ENCODE measurements at regions not wholly inside any gene's neighbourhood (a gene's known extent, or its start where the extent isn't known, plus 50 kb on each side); places are given as distances from the start of the nearest gene placed in this dataset.

DNA sequence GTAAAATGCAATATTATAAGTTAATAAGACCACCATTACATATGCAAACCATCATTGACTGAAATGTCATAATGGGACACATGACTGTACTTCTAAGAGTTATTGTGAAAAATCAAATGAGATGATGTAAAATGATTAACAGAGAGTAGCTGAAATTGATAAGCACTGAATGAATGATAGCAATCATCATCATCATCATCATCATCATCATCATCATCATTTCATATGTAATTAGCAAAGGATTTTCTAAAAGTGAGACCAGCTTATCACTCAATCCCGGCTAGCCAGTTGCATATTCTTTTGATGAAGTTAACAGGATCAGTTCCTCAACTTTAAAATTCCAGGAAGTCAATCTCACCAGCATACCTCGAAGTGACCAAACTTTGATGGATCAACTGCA lies 650.3 kb upstream of the KLF4 start:
- DNase-seq (ENCODE audit: insufficient read length, low spot score) (no peak), FAIRE-seq (no peak)

DNA sequence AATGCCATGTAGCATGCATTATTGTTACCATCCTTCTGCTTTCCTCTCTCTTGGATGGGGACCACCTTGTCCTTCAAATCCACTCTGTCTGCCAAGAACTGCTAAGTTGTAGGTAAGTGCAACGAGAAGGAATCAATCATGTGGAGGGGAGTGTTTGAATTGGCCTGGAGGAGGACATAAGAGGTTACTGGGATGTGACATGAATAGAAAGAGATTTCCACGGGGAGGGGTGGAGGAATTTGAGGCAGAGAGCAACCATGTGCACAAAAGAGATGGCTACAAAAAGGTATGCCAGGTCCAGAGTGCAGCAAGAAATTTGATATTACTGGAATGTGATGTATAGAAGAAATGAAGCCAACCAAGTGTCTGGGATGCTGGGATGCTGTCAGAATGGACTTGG lies 648.9 kb upstream of the KLF4 start:
- FAIRE-seq, result peak; percentile 54
- no peak for DNase-seq (ENCODE audit: insufficient read length, low spot score)

DNA sequence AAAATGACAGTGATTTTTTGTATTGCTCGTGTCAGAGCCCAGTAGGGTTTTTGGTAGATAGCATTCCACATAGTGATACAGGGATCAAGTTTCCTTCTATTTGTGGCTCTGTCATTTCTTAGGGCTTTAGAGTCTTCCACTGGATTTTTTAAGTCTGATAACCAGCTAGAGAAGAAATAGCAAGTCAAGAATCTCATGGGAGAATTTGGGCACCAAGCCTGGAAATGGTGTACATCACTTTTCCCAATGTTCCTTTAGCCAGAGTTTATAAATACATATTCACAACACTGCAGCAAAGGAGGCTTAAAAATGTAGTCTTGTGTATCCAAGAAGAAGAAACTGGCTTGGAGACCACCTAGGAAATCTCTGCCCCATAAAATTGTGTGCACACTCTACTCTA lies 647.1 kb upstream of the KLF4 start:
- DNase-seq (ENCODE audit: insufficient read length, low spot score) (no peak), FAIRE-seq (no peak)

DNA sequence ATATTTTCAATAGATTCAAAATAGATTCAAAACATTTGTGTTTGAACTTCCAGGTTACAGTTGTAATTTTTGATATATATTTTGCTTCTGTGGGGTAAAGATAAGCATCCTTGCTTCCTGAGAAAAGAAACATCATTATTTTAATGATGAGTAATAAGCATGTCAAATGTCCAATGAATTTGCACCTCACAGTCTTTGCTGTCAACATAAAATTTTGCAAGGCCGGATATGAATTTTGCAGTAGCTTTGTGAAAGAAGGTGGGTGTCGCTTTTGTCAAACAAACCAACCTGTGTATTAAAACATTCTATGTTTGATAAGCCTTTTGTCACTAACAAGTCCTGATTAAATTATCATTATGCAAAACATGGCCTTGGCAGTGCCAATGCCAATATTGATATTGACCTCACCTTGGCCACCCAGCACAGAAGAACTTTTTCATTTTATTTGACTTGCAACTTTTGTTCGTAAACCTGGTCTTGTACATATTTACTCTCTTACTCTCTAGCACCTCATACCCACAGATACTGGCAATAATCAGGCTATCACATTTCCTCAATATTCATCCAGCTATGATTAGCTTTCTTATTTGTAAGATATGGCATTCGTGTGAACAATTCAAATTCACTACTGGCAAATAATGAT lies 645.0 kb upstream of the KLF4 start:
- FAIRE-seq (no peak), DNase-seq (ENCODE audit: insufficient read length, low spot score) (no peak)

DNA sequence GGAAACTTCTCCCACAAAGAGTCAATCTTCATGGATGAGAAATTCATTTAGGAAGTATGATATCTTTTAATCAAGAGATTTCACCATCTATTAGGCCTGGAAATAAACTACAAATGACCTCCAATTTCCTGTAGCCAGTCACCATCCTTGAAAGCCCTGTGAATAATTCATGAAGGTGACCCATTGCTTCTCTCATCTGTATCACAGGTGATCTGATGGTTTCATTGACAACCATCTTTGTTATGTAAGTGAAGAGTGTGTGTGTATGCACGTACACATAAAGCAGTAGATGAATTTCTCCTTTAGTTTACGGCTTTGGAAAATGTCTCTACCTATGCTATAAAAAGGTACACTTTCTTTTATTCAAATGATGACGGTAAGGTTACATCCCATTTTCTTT lies 644.1 kb upstream of the KLF4 start:
- FAIRE-seq, result no peak
- no peak for DNase-seq (ENCODE audit: insufficient read length, low spot score)

DNA sequence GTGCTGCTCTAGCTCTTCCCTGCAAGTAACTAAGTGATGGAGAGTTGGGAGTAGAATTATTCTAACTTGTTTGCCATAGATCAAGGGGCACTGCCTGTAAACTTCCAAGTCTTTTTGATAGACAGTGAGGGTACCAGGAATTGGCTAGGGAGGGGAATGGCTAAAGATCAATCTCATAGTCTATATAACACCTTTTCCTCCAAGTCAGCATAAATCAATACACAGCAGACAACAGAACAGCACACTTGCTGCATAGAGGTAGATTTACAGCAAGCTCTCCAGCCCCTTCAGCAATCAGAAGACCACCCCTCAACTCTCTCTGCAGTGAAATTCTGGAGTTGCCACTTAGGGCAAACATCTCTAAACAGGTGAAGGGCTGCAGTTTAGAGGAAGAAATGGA lies 643.5 kb upstream of the KLF4 start:
- FAIRE-seq (no peak), DNase-seq (ENCODE audit: insufficient read length, low spot score) (no peak)

DNA sequence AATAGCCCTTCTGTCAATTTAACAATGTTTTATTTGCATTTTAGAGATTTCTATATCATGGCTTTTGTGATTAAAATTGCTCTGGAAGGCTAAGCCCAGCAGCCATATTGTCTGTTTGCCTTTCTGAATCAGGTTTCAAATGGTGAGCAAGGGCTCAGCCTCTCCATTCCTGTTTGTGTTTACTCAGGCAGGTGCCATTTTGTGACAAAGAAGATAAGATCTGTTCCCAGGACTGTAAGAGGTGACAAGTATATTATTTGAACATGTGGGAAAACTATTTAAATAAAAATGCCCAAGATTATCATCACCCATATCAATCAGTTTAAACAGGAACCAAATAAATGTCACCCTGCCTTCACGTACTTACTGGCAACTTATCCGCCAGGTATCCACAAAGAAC lies 641.3 kb upstream of the KLF4 start:
- no peak for DNase-seq (ENCODE audit: insufficient read length, low spot score)
- no peak for FAIRE-seq

DNA sequence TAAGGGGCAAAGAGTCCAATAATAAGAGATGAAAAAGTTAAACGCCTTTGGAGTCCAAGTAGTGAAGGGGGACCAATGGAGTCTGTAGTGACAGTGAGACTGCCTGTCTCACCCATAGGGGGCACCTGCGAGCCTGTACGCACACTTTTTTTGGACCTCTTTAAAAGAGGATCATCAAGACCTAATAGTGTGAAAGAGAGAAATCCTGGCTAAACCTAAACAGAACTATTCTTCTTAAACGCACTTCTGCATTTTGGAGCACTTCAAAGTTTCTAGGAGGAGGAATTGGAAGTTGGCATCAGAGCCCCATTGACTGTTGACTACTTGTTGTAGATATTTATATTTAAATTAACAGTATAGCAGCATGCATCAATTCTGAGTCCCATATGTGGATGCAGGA lies 636.1 kb upstream of the KLF4 start:
- FAIRE-seq, result no peak
- no peak for DNase-seq (ENCODE audit: insufficient read length, low spot score)

DNA sequence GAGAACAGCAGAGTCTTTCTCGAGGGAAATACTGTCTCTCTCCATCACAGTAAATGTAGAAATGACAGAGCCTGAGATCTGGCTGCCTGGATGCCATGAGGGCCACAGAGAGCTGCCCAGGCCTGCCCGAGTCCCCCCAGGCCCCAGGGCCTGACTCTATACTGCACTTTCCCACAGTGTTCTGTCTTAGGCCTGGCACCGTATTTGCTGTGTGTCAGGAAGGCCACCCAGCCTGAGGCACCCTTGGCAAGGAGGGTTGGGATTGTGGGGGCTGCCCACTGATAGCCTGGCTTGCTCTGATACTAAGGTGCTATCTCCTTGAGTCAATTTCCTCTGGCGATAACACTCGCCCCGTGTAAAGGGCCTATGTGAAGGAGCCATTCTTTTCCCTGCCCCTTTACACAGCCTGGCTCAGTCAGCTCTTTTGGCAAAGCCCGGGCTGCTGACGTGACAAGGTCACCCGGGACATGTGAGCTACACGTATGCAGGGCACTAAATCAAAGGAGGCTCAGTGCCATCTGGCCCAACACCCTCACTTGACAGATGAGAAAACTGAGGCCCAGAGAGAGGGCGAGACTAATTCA lies 630.1 kb upstream of the KLF4 start:
- no peak for FAIRE-seq
- DNase-seq (ENCODE audit: insufficient read length, low spot score), result no peak

DNA sequence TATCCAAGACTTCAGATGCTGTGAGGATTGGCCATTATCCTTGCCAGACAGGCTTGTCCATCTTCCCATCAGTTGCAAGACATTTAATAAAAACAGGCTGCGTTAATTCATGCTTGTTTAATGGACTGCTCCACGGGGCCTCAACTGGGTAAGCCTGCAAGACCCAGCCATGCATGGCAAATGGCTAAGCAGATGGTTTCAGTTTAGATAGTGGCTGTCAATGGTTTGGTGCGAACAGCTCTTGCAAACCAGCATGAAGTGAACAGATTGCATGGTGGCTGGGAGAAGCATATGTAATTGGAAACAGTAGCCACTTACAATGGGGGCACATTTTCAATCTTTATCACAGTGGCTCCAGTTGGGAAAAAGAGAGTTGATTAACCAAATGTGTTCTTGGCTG lies 628.2 kb upstream of the KLF4 start:
- FAIRE-seq, result no peak
- DNase-seq (ENCODE audit: insufficient read length, low spot score), result no peak

DNA sequence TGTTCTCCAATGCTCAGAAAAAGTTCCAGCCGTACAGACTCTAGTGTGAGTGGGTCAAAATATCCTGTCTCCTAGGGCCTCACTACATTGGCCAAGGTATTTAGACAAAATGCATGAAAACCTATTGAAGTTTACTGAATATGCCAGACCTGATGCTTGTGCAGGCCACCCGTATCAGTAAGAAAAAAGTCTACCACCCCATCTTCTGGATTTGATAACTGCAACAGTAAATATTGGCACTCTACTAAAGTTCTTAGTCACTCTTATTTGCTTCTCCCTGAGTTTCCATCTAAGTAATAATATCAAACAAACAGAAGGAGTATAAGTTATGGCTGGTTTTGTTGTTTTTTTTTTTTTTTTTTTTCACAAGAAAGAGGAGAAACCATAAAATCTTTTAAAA lies 627.7 kb upstream of the KLF4 start:
- DNase-seq (ENCODE audit: insufficient read length, low spot score), result no peak
- no peak for FAIRE-seq

DNA sequence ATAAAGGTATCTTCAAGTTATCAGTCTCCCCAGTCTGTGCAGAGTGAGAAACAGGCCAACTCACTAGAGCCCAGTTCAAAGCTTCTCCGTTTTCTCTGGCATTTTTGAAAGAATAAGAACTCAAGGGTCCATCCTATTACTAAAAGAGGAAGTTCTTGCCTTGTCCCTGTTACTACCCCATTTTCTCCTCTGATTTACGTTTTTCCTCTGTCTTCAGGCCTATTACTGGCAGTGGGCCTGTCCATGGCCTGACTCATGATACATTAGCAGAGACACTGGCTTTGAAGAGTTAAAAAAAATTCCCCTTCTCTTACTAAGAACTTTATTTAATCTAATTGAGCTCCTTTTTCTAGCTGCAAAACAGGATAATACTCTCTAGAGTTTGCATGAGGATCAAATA lies 624.0 kb upstream of the KLF4 start:
- DNase-seq (ENCODE audit: insufficient read length, low spot score) (no peak), FAIRE-seq (no peak)

DNA sequence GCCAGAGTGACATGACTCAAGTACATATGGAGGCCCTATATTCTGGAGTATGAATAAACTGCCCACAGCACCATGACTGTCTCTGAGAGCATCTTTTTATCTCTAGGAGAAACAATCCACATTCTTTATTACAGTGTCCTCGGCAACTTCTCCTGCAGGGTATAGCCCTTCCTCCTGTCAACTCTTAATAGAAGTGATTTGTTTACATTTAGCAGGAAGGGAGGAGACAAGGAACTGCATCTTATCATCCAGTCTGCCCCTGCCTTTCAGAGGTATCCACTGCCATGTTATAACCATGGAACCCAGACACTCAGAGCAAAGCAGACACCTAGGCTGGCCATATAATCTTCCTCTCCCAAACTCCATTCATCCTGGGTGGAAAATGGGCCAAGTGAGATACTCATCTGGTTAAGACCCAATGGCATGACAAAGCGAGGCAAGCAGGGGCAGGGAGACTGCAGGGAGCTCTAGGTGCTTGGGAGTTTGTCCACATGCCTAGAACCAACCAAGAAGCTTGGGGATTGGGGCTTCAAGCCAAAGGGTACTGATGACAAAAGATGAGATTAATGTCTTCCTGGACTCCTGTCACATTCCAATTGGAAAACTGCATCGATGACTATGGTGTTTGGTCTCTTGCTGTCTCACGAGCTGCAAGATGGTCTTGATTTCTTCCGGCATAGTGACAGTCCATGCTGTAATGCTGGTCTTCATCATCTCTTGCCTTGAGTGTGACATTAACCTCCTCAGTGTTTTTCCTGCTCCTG lies 620.5 kb upstream of the KLF4 start:
- no peak for DNase-seq (ENCODE audit: insufficient read length, low spot score)
- FAIRE-seq, result no peak

DNA sequence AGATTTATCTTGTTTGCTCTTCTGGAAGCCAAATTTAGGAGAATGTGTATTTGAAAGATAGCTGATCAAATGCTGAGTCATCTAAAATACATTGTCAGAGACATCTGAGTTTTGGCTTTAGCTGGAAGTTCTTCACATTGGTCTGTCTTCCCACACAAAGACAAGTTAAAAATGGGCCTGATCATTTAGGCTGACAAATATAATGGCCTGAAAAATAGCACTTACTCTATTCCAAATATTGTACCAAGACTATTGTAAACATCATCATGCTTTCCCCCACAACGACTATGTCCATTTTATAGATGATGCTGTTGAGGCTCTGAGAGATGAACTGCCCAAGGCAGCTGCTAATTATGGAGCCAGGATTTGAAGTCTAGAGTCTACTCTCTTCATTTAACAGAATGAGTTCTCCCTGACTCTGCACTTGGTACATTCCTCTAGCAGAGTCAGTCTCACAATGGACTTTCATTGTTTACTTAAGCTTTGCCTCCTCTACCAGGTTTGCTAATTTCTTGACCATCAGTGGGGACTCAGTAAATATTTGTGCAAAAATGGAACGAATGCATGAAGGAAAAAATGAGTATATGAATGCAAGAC lies 619.4 kb upstream of the KLF4 start:
- no peak for FAIRE-seq
- no peak for DNase-seq (ENCODE audit: insufficient read length, low spot score)

DNA sequence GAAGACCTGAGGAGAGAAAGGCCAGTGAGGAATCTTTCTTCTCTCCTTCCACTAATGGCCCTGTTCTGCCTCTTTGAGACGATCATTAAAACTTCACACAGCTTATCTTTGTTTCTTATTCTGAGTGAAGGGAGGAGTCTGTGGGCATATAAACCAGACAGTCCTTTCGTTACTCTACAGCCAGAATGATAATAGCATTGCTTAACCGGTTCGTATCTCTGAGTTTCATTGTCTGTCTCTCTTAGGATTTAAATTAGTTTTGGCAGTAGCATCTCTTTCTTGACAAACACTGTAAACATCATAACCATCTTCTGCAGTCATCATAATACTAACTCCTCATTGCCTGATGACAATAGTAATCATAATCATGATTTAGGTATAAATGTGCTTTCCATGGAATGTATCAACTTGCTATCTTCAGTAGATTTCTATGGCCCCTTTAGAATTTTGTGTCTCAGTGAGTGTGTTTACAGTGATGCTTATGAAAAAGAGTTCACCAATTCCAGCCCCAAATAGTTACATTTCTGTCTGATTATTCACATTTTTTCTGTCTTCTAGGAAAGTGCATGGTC lies 618.8 kb upstream of the KLF4 start:
- DNase-seq (ENCODE audit: insufficient read length, low spot score) (no peak), FAIRE-seq (no peak)

DNA sequence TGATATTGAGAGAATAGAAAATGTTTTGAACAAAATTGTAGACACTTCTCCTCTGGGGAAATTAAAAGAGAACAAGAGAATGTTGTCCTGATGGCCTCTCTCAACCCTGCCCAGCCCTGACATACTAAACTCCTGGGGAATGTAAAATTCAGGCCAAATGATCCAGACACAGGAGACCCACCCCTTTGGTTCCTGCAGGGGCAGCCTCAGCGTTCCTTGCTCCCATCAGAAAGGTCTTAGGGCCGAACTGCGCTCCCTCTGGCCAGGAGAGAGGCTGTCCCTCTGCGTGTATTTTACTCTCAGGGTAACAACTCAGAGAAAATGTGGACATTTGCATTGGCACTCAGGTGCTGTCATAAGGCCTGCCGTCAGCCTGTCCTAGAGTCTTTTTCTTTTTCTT lies 616.3 kb upstream of the KLF4 start:
- no peak for FAIRE-seq
- no peak for DNase-seq (ENCODE audit: insufficient read length, low spot score)

DNA sequence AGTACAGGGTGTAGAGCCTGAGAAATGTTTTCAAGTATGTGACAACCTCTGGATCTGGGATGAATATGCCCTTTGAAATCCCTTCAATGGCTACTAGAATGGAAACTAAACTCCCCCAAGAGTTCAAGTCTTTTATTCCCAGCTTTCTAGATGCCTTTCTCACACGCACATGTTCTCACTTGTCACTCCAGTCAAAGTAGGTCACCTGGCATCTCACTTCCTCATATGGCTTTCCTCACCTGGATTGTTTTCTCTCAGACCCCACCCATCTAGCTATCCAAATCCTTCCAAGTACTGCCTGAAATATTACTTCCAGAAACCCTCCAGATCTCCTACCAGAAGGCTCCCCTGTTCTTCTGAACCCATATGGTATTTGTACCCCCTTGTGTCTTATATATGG lies 615.4 kb upstream of the KLF4 start:
- FAIRE-seq (no peak), DNase-seq (ENCODE audit: insufficient read length, low spot score) (no peak)

DNA sequence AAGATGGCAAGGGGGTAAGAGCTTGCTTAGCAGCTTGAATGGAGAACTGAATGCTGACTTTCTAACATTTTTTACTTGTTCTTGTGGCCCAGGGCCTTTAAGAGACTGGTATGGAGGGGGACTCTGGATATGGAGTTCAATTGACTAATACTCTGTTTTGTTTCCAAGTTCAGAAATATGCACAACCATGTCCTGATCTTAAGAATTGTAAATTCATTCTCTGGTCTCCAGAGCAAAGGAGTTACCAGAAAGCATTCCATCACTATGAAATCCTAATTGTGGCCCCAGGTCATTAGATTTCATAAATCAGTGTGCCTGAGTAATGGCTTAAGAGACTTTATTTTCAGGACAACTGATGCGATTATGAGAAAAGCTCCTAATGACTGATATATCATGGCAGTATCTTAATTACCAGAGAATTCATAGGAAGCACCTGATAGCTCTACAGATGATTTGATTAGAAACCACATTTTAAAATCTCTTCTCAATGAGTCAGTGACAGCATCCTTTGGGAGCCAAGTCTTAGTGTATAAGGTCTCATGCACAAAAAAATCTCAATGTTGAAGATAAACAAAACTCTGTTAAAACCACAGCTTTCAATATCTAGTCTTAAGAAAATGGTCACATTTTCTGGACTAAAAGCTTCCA lies 613.6 kb upstream of the KLF4 start:
- DNase-seq (ENCODE audit: insufficient read length, low spot score) (no peak), FAIRE-seq (no peak)

DNA sequence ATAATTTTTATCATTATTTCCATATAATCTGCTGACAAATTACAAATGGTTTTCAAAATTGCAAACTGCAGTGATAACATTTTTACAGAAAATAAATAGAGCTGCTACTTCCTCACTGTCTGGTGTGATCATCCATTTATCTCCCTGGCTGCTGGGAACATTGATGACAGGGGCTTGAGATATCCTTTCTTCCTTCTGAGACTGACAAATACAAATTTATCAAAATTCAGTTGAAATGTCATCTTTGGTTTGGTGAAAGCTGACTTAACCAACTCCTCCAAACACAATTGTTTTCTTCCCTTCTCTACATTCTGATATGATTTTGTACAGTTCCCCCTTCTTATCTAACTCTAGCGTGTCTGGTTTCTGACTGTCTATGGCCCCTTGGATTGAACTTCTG lies 611.8 kb upstream of the KLF4 start:
- no peak for FAIRE-seq
- no peak for DNase-seq (ENCODE audit: insufficient read length, low spot score)

DNA sequence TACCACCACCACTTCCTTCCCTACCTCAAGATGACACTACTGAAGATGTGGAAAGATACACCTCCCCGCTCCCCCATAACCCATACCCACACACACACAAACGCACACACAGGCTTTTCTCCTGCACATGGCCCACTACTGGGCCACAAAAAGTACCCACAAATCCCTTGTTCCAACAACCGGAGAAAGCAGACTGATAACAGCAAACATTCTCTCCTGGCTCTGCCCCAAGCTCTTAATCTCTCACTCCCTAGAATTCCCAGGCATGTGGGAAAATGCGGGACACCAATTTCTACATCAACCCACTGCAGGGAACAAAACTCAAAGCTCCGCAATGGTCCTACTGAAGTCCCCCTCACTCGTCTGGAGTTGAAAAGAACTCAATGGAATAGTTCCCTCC lies 611.0 kb upstream of the KLF4 start:
- DNase-seq (ENCODE audit: insufficient read length, low spot score), result no peak
- no peak for FAIRE-seq

DNA sequence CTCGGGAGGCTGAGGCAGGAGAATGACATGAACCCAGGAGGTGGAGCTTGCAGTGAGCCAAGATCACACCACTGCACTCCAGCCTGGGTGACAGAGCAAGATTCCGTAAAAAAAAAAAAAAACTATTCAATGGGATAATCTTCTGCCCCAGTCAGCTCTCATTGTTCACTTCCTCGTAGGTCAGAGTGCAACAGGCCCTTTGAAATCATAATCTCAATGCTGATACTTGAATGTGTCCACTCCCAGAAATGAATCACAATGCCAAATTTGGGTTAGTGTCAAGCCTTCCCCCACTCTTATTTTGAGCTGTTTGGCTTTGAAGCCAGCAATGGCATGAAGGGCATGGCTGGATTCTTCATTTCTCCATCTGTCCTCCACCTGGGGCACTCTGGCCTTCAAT lies 610.3 kb upstream of the KLF4 start:
- DNase-seq (ENCODE audit: insufficient read length, low spot score) (no peak), FAIRE-seq (no peak)

Measured in HTR-8/SVneo (cell line).